OCI-LY7 (cell line): ENCODE measurements at regions not wholly inside any gene's neighbourhood (a gene's known extent, or its start where the extent isn't known, plus 50 kb on each side); places are given as distances from the start of the nearest gene placed in this dataset.
"Not testable (repeated sequence)": the region's sequence is repeated elsewhere in the genome, so short reads cannot be mapped to it uniquely, and the experiment has no call there.

Experiments
- CTCF ChIP-seq: fragments of 200-600 bp; sonication (generic); conservative IDR thresholded peaks from 2 replicates; pipeline ENCODE4 v1.5.1; 2014; ENCODE audit warnings: mild to moderate bottlenecking, antibody characterized with exemption, low read length, moderate library complexity, mixed read lengths
- EZH2phosphoT487 ChIP-seq: fragments of 200-600 bp; sonication (generic); IDR thresholded peaks from 2 replicates; pipeline ENCODE4 v1.6.1; 2018; ENCODE audit warnings: low read depth, borderline replicate concordance, mild to moderate bottlenecking, mixed run types, antibody characterized with exemption, low read length, moderate library complexity, mixed read lengths

- TF ChIP-seq CTCF, EZH2phosphoT487: not testable (repeated sequence)
These were observed 162.5 kb downstream of the GOLGA6L4 start for GRCh38 chr15:84398087-84398486.
